DMS153 treated with DMSO at 0.1 percent for 48 hours (cell line): ENCODE measurements at regions not wholly inside any gene's neighbourhood (a gene's known extent, or its start where the extent isn't known, plus 50 kb on each side); places are given as distances from the start of the nearest gene placed in this dataset.

ENCODE experiments used
- DNase-seq: peaks from one replicate; lab custom pipeline; 2025; ENCODE audit not compliant: unreplicated experiment; lab: John Stamatoyannopoulos, UW

GRCh38 chr11:134821422-134821821, 409.4 kb upstream of the B3GAT1 start:
- no peak for DNase-seq

GRCh38 chr11:134819041-134819440, 407.0 kb upstream of the B3GAT1 start:
- no peak for DNase-seq

- DNase-seq, result no peak
Measured at GRCh38 chr11:134818516-134818915, 406.5 kb upstream of the B3GAT1 start.

GRCh38 chr11:134815404-134815803, 403.4 kb upstream of the B3GAT1 start:
- no peak for DNase-seq

GRCh38 chr11:134807997-134808396, 396.0 kb upstream of the B3GAT1 start:
- no peak for DNase-seq

- no peak for DNase-seq
Measured at GRCh38 chr11:134802598-134802997, 390.6 kb upstream of the B3GAT1 start.

GRCh38 chr11:134802116-134802515, 390.1 kb upstream of the B3GAT1 start:
- no peak for DNase-seq

- no peak for DNase-seq
Measured at GRCh38 chr11:134801570-134801969, 389.5 kb upstream of the B3GAT1 start.

GRCh38 chr11:134800826-134801225, 388.8 kb upstream of the B3GAT1 start:
- DNase-seq, result no peak

GRCh38 chr11:134800130-134800529, 388.1 kb upstream of the B3GAT1 start:
- DNase-seq, result no peak

GRCh38 chr11:134799386-134799785, 387.3 kb upstream of the B3GAT1 start:
- DNase-seq, result no peak

GRCh38 chr11:134797411-134798089, 385.5 kb upstream of the B3GAT1 start:
- DNase-seq, result no peak

GRCh38 chr11:134795017-134795416, 383.0 kb upstream of the B3GAT1 start:
- no peak for DNase-seq

GRCh38 chr11:134794192-134794591, 382.1 kb upstream of the B3GAT1 start:
- no peak for DNase-seq

GRCh38 chr11:134792677-134793076, 380.6 kb upstream of the B3GAT1 start:
- DNase-seq, result no peak

- DNase-seq, result no peak
Measured at GRCh38 chr11:134792044-134792443, 380.0 kb upstream of the B3GAT1 start.

GRCh38 chr11:134791102-134791501, 379.1 kb upstream of the B3GAT1 start:
- no peak for DNase-seq

GRCh38 chr11:134789104-134789503, 377.1 kb upstream of the B3GAT1 start:
- no peak for DNase-seq

- no peak for DNase-seq
Measured at GRCh38 chr11:134786636-134787035, 374.6 kb upstream of the B3GAT1 start.

- DNase-seq, result no peak
Measured at GRCh38 chr11:134785660-134786284, 373.7 kb upstream of the B3GAT1 start.

GRCh38 chr11:134785059-134785458, 373.0 kb upstream of the B3GAT1 start:
- DNase-seq, result no peak

GRCh38 chr11:134784568-134784967, 372.5 kb upstream of the B3GAT1 start:
- DNase-seq, result no peak

- no peak for DNase-seq
Measured at GRCh38 chr11:134784046-134784445, 372.0 kb upstream of the B3GAT1 start.
